Fibroblast of upper back skin (primary cell): ENCODE measurements at regions not wholly inside any gene's neighbourhood (a gene's known extent, or its start where the extent isn't known, plus 50 kb on each side); places are given as distances from the start of the nearest gene placed in this dataset.
A peak's percentile ranks its signal among the peaks of the same experiment; 100 is the strongest.
"Not testable (repeated sequence)": the region's sequence is repeated elsewhere in the genome, so short reads cannot be mapped to it uniquely, and the experiment has no call there.

Experiments used
- DNase-seq: peaks from one replicate; pipeline ENCODE4 v3.0.0-alpha.2; 2013

GRCh38 chr9:117864385-117865057 is 160.3 kb downstream of the TLR4 start:
- no peak for DNase-seq

- no peak for DNase-seq
Observed at GRCh38 chr9:117868594-117868993, 164.4 kb downstream of the TLR4 start.

- DNase-seq = no peak
Observed at GRCh38 chr9:117869287-117869686, 165.1 kb downstream of the TLR4 start.

- DNase-seq = no peak
Observed at GRCh38 chr9:117869712-117870111, 165.5 kb downstream of the TLR4 start.

GRCh38 chr9:117873664-117874063 is 169.5 kb downstream of the TLR4 start:
- no peak for DNase-seq

- DNase-seq = no peak
Observed at GRCh38 chr9:117875886-117876285, 171.7 kb downstream of the TLR4 start.

GRCh38 chr9:117882171-117882570 is 178.0 kb downstream of the TLR4 start:
- no peak for DNase-seq

GRCh38 chr9:117886616-117887015 is 182.4 kb downstream of the TLR4 start:
- DNase-seq = no peak

GRCh38 chr9:117887383-117887782 is 183.2 kb downstream of the TLR4 start:
- DNase-seq = no peak

GRCh38 chr9:117887941-117888340 is 183.7 kb downstream of the TLR4 start:
- DNase-seq = no peak

GRCh38 chr9:117903453-117903852 is 199.2 kb downstream of the TLR4 start:
- no peak for DNase-seq

- no peak for DNase-seq
Observed at GRCh38 chr9:117906763-117907162, 202.6 kb downstream of the TLR4 start.

GRCh38 chr9:117907420-117907819 is 203.2 kb downstream of the TLR4 start:
- no peak for DNase-seq

- no peak for DNase-seq
Observed at GRCh38 chr9:117916291-117916690, 212.1 kb downstream of the TLR4 start.

GRCh38 chr9:117917873-117918272 is 213.7 kb downstream of the TLR4 start:
- DNase-seq = no peak

- no peak for DNase-seq
Observed at GRCh38 chr9:117919538-117919937, 215.3 kb downstream of the TLR4 start.

- DNase-seq = no peak
Observed at GRCh38 chr9:117926031-117926658, 221.9 kb downstream of the TLR4 start.

- no peak for DNase-seq
Observed at GRCh38 chr9:117927354-117927753, 223.2 kb downstream of the TLR4 start.

- DNase-seq = peak; percentile 0
Observed at GRCh38 chr9:117929868-117930267, 225.7 kb downstream of the TLR4 start.

- DNase-seq = no peak
Observed at GRCh38 chr9:117932585-117932984, 228.4 kb downstream of the TLR4 start.

GRCh38 chr9:117936185-117937130 is 232.3 kb downstream of the TLR4 start:
- no peak for DNase-seq

- DNase-seq = no peak
Observed at GRCh38 chr9:117938086-117938485, 233.9 kb downstream of the TLR4 start.

- no peak for DNase-seq
Observed at GRCh38 chr9:117938896-117939295, 234.7 kb downstream of the TLR4 start.

- not testable (repeated sequence) for DNase-seq
Observed at GRCh38 chr9:117944750-117945149, 240.5 kb downstream of the TLR4 start.
